IMR-90 (cell line): ENCODE measurements at regions not wholly inside any gene's neighbourhood (a gene's known extent, or its start where the extent isn't known, plus 50 kb on each side); places are given as distances from the start of the nearest gene placed in this dataset.

Source experiments
- ATAC-seq: fragments of 200-7000 bp; cut with Tn5 transposase; 2 replicates; pipeline ENCODE4 v1.9.1; 2020; ENCODE audit warnings: low read depth, mild to moderate bottlenecking, moderate library complexity
- BruUV-seq: library from RNA; stranded (reverse); fragments of 400-500 nt; replicated peaks from 2 replicates; lab custom pipeline; 2021; lab: Mats Ljungman, UMichigan
- CTCF ChIA-PET: fragments of 300-600 bp; formaldehyde crosslinking; extraction: SDS; loops from one replicate; lab custom pipeline; 2021; ENCODE audit warnings: antibody characterized with exemption; lab: Yijun Ruan, JAX
- POLR2A ChIA-PET: fragments of 300-600 bp; sonication (Branson Sonifier 250); formaldehyde crosslinking; loops from one replicate; lab custom pipeline; 2022; ENCODE audit warnings: antibody characterized with exemption; ENCODE audit not compliant: unreplicated experiment; lab: Charles Lee
- DNase-seq: peaks from one replicate; pipeline ENCODE4 v3.0.0; 2013
- H2AFZ ChIP-seq: replicated peaks from 2 replicates; pipeline ENCODE3; 2013; ENCODE audit warnings: low read length, mild to moderate bottlenecking; ENCODE audit not compliant: poor library complexity
- H2AK5ac ChIP-seq: 2 replicates; pipeline ENCODE4 v1.6.1; 2013; ENCODE audit warnings: low read depth, low read length, inconsistent platforms
- H2AK9ac ChIP-seq: replicated peaks from 2 replicates; pipeline ENCODE3; 2013; ENCODE audit warnings: mild to moderate bottlenecking, low read depth, low read length, moderate library complexity; ENCODE audit not compliant: poor library complexity
- H2BK120ac ChIP-seq: 2 replicates; pipeline ENCODE4 v1.6.1; 2013; ENCODE audit warnings: low read depth, low read length, inconsistent platforms
- H2BK15ac ChIP-seq: 3 replicates; pipeline ENCODE4 v1.6.1; 2013; ENCODE audit warnings: low read depth, low read length, inconsistent platforms
- H2BK20ac ChIP-seq: 2 replicates; pipeline ENCODE4 v1.6.1; 2013; ENCODE audit warnings: low read depth, mild to moderate bottlenecking, inconsistent platforms, low read length, moderate library complexity
- H2BK5ac ChIP-seq: 2 replicates; pipeline ENCODE4 v1.6.1; 2013; ENCODE audit warnings: mild to moderate bottlenecking, low read depth, low read length, inconsistent platforms; ENCODE audit not compliant: poor library complexity, severe bottlenecking
- H3K14ac ChIP-seq: replicated peaks from 2 replicates; pipeline ENCODE4 v1.6.1; 2013; ENCODE audit warnings: low read depth, low read length, inconsistent platforms
- H3K18ac ChIP-seq: 2 replicates; pipeline ENCODE4 v1.6.1; 2013; ENCODE audit warnings: low read depth, low read length, control low read depth
- H3K23ac ChIP-seq: 2 replicates; pipeline ENCODE4 v1.6.1; 2013; ENCODE audit warnings: low read depth, low read length, inconsistent platforms
- H3K27ac ChIP-seq: 2 replicates; pipeline ENCODE4 v1.5.1; 2013; ENCODE audit warnings: mild to moderate bottlenecking, control low read depth, low read length; ENCODE audit not compliant: insufficient read depth
- H3K27me3 ChIP-seq: 2 replicates; pipeline ENCODE4 v1.6.1; 2013; ENCODE audit warnings: low read length; ENCODE audit not compliant: control insufficient read depth, insufficient read depth
- H3K36me3 ChIP-seq: 2 replicates; pipeline ENCODE4 v1.6.1; 2013; ENCODE audit warnings: low read length, mixed read lengths; ENCODE audit not compliant: control insufficient read depth, insufficient read depth
- H3K4ac ChIP-seq: 2 replicates; pipeline ENCODE4 v1.6.1; 2013; ENCODE audit warnings: low read depth, low read length, inconsistent platforms
- H3K4me1 ChIP-seq: 2 replicates; pipeline ENCODE4 v1.6.1; 2013; ENCODE audit warnings: low read length, mixed read lengths; ENCODE audit not compliant: control insufficient read depth, insufficient read depth
- H3K4me2 ChIP-seq: 2 replicates; pipeline ENCODE4 v1.6.1; 2013; ENCODE audit warnings: low read depth, mild to moderate bottlenecking, control low read depth, low read length, moderate library complexity
- H3K4me3 ChIP-seq: 2 replicates; pipeline ENCODE4 v1.5.1; 2013; ENCODE audit warnings: low read depth, mild to moderate bottlenecking, control low read depth, low read length, moderate library complexity; ENCODE audit not compliant: insufficient read depth
- H3K56ac ChIP-seq: 2 replicates; pipeline ENCODE4 v1.6.1; 2013; ENCODE audit warnings: low read length, inconsistent platforms; ENCODE audit not compliant: insufficient read depth; ENCODE audit errors: extremely low read depth
- H3K79me1 ChIP-seq, 2 experiments: 2 replicates each; pipeline ENCODE4 v1.6.1; 2013; ENCODE audit warnings: low read length in 2 of 2, inconsistent platforms in 1 of 2, low read depth in 1 of 2
- H3K9ac ChIP-seq: 2 replicates; pipeline ENCODE4 v1.6.1; 2013; ENCODE audit warnings: low read depth, low read length, control low read depth
- H3K9me1 ChIP-seq: 2 replicates; pipeline ENCODE4 v1.6.1; 2013; ENCODE audit warnings: low read length, inconsistent platforms; ENCODE audit not compliant: insufficient read depth
- H3K9me3 ChIP-seq: 2 replicates; pipeline ENCODE4 v1.6.1; 2013; ENCODE audit warnings: low read length; ENCODE audit not compliant: control insufficient read depth, insufficient read depth
- H4K20me1 ChIP-seq: 2 replicates; pipeline ENCODE4 v1.6.1; 2013; ENCODE audit warnings: low read length, inconsistent platforms; ENCODE audit not compliant: insufficient read depth
- H4K5ac ChIP-seq: 2 replicates; pipeline ENCODE4 v1.6.1; 2013; ENCODE audit warnings: mild to moderate bottlenecking, low read depth, low read length, control low read depth
- H4K8ac ChIP-seq, 2 experiments: 2 replicates each; pipeline ENCODE4 v1.6.1; 2013; ENCODE audit warnings: low read depth in 2 of 2, low read length in 2 of 2, control low read depth in 1 of 2, inconsistent platforms in 1 of 2
- H4K91ac ChIP-seq: 2 replicates; pipeline ENCODE4 v1.6.1; 2013; ENCODE audit warnings: low read depth, low read length, inconsistent platforms; ENCODE audit not compliant: insufficient read depth
- BHLHE40 ChIP-seq: fragments of 150-350 bp; IDR thresholded peaks from 2 replicates; pipeline ENCODE4 v1.6.1; 2016; ENCODE audit warnings: mild to moderate bottlenecking, low read depth, low read length
- CEBPB ChIP-seq: IDR thresholded peaks from 2 replicates; pipeline ENCODE4 v1.6.1; 2012; ENCODE audit warnings: low read depth, low read length, improper control_type of control experiment
- CHD1 ChIP-seq: IDR thresholded peaks from 2 replicates; pipeline ENCODE4 v1.6.1; 2012; ENCODE audit warnings: low read depth, low read length, improper control_type of control experiment
- CTCF ChIP-seq: conservative IDR thresholded peaks from 2 replicates; pipeline ENCODE4 v1.5.1; 2012; ENCODE audit warnings: mild to moderate bottlenecking, low read depth, low read length, improper control_type of control experiment
- ELK1 ChIP-seq: fragments of 150-350 bp; IDR thresholded peaks from 2 replicates; pipeline ENCODE4 v1.6.1; 2016; ENCODE audit warnings: low read depth, mild to moderate bottlenecking, low read length, moderate library complexity, borderline replicate concordance
- FOS ChIP-seq: fragments of 150-350 bp; IDR thresholded peaks from 2 replicates; pipeline ENCODE4 v1.6.1; 2016; ENCODE audit warnings: low read depth, low read length
- MAFK ChIP-seq: IDR thresholded peaks from 2 replicates; pipeline ENCODE4 v1.6.1; 2012; ENCODE audit warnings: low read depth, low read length, improper control_type of control experiment
- MAZ ChIP-seq: IDR thresholded peaks from 2 replicates; pipeline ENCODE4 v1.6.1; 2012; ENCODE audit warnings: low read depth, mild to moderate bottlenecking, low read length, improper control_type of control experiment, moderate library complexity, borderline replicate concordance
- MXI1 ChIP-seq: IDR thresholded peaks from 2 replicates; pipeline ENCODE4 v1.6.1; 2012; ENCODE audit warnings: low read depth, mild to moderate bottlenecking, low read length, moderate library complexity, borderline replicate concordance
- NFE2L2 ChIP-seq: fragments of 150-350 bp; IDR thresholded peaks from 2 replicates; pipeline ENCODE4 v1.6.1; 2016; ENCODE audit warnings: low read depth, mild to moderate bottlenecking, low read length
- POLR2A ChIP-seq: IDR thresholded peaks from 2 replicates; pipeline ENCODE4 v1.6.1; 2012; ENCODE audit warnings: mild to moderate bottlenecking, low read depth, low read length
- RAD21 ChIP-seq: IDR thresholded peaks from 2 replicates; pipeline ENCODE4 v1.6.1; 2012; ENCODE audit warnings: low read length, improper control_type of control experiment
- RCOR1 ChIP-seq: IDR thresholded peaks from 2 replicates; pipeline ENCODE4 v1.6.1; 2012; ENCODE audit warnings: mild to moderate bottlenecking, low read length, improper control_type of control experiment; ENCODE audit not compliant: insufficient replicate concordance
- RFX5 ChIP-seq: IDR thresholded peaks from 2 replicates; pipeline ENCODE4 v1.8.0; 2012; ENCODE audit warnings: low read depth, mild to moderate bottlenecking, low read length, moderate library complexity
- SMC3 ChIP-seq: fragments of 150-350 bp; IDR thresholded peaks from 2 replicates; pipeline ENCODE4 v1.6.1; 2016; ENCODE audit warnings: low read depth, mild to moderate bottlenecking, antibody characterized with exemption, low read length, moderate library complexity
- WGBS, 2 experiments: methylation state at CpG; one replicate each; pipeline versions ENCODE4 v1.1.5 to v1.1.7; 2013; ENCODE audit warnings: missing lambda C conversion rate in 2 of 2; ENCODE audit not compliant: insufficient read length in 1 of 2; ENCODE audit errors: extremely low coverage in 2 of 2; 5-methylcytosine and 5-hydroxymethylcytosine counted together
- dilution Hi-C: fragments of 300-500 bp; cut with HindIII; formaldehyde crosslinking; loops from one replicate; pipeline ENCODE4 v1.14.3; 2018; ENCODE audit warnings: low sequenced_read_pairs; ENCODE audit not compliant: unreplicated experiment
- in situ Hi-C: fragments of 300-500 bp; cut with MboI; formaldehyde crosslinking; loops from 3 replicates; pipeline ENCODE4 v1.14.3; 2019; ENCODE audit warnings: low sequenced_read_pairs, inconsistent platforms, mixed read lengths
- intact Hi-C: fragments of 100-400 bp; cut with micrococcal nuclease; formaldehyde crosslinking; loops from 2 replicates; pipeline ENCODE4 v1.10.0; 2022
- TF ChIP-seq, protein P1 (sequence below): fragments of 150-350 bp; IDR thresholded peaks from 2 replicates; pipeline ENCODE4 v1.6.1; 2017; ENCODE audit warnings: mild to moderate bottlenecking, antibody characterized with exemption, low read length, low read depth

DNA sequence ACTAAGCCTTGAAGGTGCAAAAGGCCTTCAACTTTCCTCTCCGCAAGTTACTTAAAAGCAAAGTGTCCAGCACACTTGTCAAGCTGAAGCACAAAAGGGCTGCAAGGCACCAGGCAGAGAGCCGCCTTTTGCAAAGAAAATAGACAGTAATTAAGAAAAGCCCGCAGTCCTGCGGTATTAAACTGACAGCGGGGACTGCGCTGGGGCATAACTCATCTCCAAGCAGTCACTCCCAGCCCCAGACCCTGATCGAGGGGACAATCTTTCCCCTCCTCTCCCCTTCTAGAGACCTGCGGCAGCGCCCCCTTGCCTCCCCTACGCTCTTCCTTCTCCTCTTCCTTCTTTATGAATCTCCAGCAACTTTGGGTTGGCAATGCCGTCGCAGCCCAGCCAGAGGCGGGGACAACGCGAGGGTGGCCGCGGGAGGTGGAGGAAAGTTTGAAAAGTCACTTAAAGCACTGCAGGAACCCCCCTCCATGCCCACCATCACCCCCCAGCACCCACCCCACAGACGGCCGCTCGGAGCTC lies 200.9 kb upstream of the CAND1 start:
- Histone ChIP-seq H3K27me3 (peaks cover 31% of the 10 kb centered on the region), H3K9me1 (no peaks in the 10 kb centered on the region; the same call in 1 of the 2 replicates), H2BK20ac (no peak overlapping the region), H3K27ac (no peak overlapping the region), H3K4me1 (no peaks in the 10 kb centered on the region), H3K14ac (no peak overlapping the region), H3K4me3 (no peak overlapping the region), H2BK120ac (no peak overlapping the region), H3K18ac (no peak overlapping the region), H2AK9ac (no peak overlapping the region), H3K56ac (no peak overlapping the region), H3K9ac (no peak overlapping the region), H4K91ac (no peak overlapping the region), H2AK5ac (no peak overlapping the region), H4K20me1 (no peaks in the 10 kb centered on the region), H3K9me3 (no peaks in the 10 kb centered on the region), H4K5ac (no peak overlapping the region), H3K4ac (no peak overlapping the region), H2AFZ (no peak overlapping the region), H3K36me3 (no peaks in the 10 kb centered on the region), H2BK5ac (no peak overlapping the region), H4K8ac (no peak overlapping the region), H2BK15ac (no peak overlapping the region), H3K79me1 (no peaks in the 10 kb centered on the region), H3K23ac (no peak overlapping the region), H3K4me2 (no peak overlapping the region)
- ChIA-PET CTCF (no interaction called here), POLR2A (no interaction called here)
- intact Hi-C loops: no loop called here
- ATAC-seq (no peak), DNase-seq (no peak)
- in situ Hi-C loops: no loop called here
- no TSS peak for BruUV-seq
- TF ChIP-seq MAZ (no peak), NFE2L2 (no peak), RCOR1 (no peak), RFX5 (no peak), BHLHE40 (no peak), RAD21 (no peak), SMC3 (no peak), POLR2A (no peak), ELK1 (no peak), FOS (no peak), CEBPB (no peak), CTCF (no peak), CHD1 (no peak), MXI1 (no peak), MAFK (no peak)
- TF ChIP-seq, protein P1, sequence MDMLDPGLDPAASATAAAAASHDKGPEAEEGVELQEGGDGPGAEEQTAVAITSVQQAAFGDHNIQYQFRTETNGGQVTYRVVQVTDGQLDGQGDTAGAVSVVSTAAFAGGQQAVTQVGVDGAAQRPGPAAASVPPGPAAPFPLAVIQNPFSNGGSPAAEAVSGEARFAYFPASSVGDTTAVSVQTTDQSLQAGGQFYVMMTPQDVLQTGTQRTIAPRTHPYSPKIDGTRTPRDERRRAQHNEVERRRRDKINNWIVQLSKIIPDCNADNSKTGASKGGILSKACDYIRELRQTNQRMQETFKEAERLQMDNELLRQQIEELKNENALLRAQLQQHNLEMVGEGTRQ: no peak
- WGBS, 2 experiments: no CpG with 5 or more reads among the region's 20 CpGs
- dilution Hi-C loops: no loop called here
